ENCODE measurements at regions not wholly inside any gene's neighbourhood (a gene's known extent, or its start where the extent isn't known, plus 50 kb on each side); places are given as distances from the start of the nearest gene placed in this dataset.

GRCh38 chr7:41328131-41328530 lies 374.8 kb downstream of the INHBA start:
- TF ChIP-seq, protein P1, sequence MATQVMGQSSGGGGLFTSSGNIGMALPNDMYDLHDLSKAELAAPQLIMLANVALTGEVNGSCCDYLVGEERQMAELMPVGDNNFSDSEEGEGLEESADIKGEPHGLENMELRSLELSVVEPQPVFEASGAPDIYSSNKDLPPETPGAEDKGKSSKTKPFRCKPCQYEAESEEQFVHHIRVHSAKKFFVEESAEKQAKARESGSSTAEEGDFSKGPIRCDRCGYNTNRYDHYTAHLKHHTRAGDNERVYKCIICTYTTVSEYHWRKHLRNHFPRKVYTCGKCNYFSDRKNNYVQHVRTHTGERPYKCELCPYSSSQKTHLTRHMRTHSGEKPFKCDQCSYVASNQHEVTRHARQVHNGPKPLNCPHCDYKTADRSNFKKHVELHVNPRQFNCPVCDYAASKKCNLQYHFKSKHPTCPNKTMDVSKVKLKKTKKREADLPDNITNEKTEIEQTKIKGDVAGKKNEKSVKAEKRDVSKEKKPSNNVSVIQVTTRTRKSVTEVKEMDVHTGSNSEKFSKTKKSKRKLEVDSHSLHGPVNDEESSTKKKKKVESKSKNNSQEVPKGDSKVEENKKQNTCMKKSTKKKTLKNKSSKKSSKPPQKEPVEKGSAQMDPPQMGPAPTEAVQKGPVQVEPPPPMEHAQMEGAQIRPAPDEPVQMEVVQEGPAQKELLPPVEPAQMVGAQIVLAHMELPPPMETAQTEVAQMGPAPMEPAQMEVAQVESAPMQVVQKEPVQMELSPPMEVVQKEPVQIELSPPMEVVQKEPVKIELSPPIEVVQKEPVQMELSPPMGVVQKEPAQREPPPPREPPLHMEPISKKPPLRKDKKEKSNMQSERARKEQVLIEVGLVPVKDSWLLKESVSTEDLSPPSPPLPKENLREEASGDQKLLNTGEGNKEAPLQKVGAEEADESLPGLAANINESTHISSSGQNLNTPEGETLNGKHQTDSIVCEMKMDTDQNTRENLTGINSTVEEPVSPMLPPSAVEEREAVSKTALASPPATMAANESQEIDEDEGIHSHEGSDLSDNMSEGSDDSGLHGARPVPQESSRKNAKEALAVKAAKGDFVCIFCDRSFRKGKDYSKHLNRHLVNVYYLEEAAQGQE (IDR thresholded peaks at IDR 0.05; ENCODE audit: borderline replicate concordance), result no peak
- TF ChIP-seq SMC3 (conservative IDR thresholded peaks at IDR 0.05; ENCODE audit: poor library complexity) (no peak), CTCF (IDR thresholded peaks at IDR 0.05; ENCODE audit: poor library complexity, severe bottlenecking) (no peak), TAF1 (IDR thresholded peaks at IDR 0.05; ENCODE audit: low read depth) (no peak), RAD21 (conservative IDR thresholded peaks at IDR 0.05) (no peak), MXI1 (conservative IDR thresholded peaks at IDR 0.05; ENCODE audit: poor library complexity, severe bottlenecking) (no peak), POLR2AphosphoS5 (IDR thresholded peaks at IDR 0.05) (no peak), EZH2 (IDR thresholded peaks at IDR 0.05; ENCODE audit: borderline replicate concordance, insufficient read depth, low read length, poor library complexity, severe bottlenecking) (no peak), EP300 (conservative IDR thresholded peaks at IDR 0.05; ENCODE audit: poor library complexity, severe bottlenecking) (no peak)
- Histone ChIP-seq H3K9me2 (ENCODE audit: insufficient read depth, low read length) (no peaks in the 10 kb centered on the region), H3K4me3 (ENCODE audit: low read length) (no peak overlapping the region), H2AFZ (ENCODE audit: low read depth, low read length) (no peak overlapping the region), H3K9ac (ENCODE audit: low read length) (no peak overlapping the region), H3K36me3 (ENCODE audit: insufficient read depth, low read length) (no peaks in the 10 kb centered on the region), H3K79me2 (replicated peaks; ENCODE audit: insufficient read depth, low read length) (no peaks in the 10 kb centered on the region), H4K20me1 (ENCODE audit: insufficient read depth) (no peaks in the 10 kb centered on the region), H3K27ac (ENCODE audit: low read length) (no peak overlapping the region), H3K4me2 (ENCODE audit: low read length) (no peak overlapping the region), H3K27me3 (ENCODE audit: insufficient read depth, low read depth, low read length) (no peaks in the 10 kb centered on the region), H3K9me3 (ENCODE audit: low read length) (no peaks in the 10 kb centered on the region), H3F3A (ENCODE audit: insufficient read depth, low read length, poor library complexity, severe bottlenecking) (no peaks in the 10 kb centered on the region)

DNA sequence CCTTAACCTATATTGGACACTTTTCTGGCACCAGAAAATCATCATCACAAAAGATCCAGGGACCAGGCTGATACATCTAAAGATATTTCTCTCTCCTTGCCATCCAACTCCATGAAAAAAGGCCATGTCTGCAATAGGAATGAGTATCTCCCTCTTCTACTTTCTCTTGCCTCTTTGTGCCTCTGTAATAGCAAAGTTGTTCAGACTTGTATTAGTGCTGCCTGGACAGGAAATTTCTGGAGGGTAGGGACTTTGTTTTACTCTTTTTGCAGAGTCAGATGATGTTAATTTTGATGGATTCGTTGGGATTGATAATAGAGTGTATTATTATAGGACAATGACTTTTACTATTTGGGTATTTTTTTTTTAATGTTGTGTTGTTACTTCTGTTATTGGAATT lies 376.3 kb downstream of the INHBA start:
- no peak overlapping the region for H3K9ac ChIP-seq (ENCODE audit: low read length)
- no peaks in the 10 kb centered on the region for H3K79me2 ChIP-seq (replicated peaks; ENCODE audit: insufficient read depth, low read length)
- no peaks in the 10 kb centered on the region for H3K27me3 ChIP-seq (ENCODE audit: insufficient read depth, low read depth, low read length)
- TF ChIP-seq POLR2AphosphoS5 (IDR thresholded peaks at IDR 0.05) (no peak), MXI1 (conservative IDR thresholded peaks at IDR 0.05; ENCODE audit: poor library complexity, severe bottlenecking) (no peak), CTCF (IDR thresholded peaks at IDR 0.05; ENCODE audit: poor library complexity, severe bottlenecking) (no peak), EZH2 (IDR thresholded peaks at IDR 0.05; ENCODE audit: borderline replicate concordance, insufficient read depth, low read length, poor library complexity, severe bottlenecking) (no peak), RAD21 (conservative IDR thresholded peaks at IDR 0.05) (no peak), EP300 (conservative IDR thresholded peaks at IDR 0.05; ENCODE audit: poor library complexity, severe bottlenecking) (no peak), SMC3 (conservative IDR thresholded peaks at IDR 0.05; ENCODE audit: poor library complexity) (no peak), TAF1 (IDR thresholded peaks at IDR 0.05; ENCODE audit: low read depth) (no peak)
- TF ChIP-seq, protein P1 (IDR thresholded peaks at IDR 0.05; ENCODE audit: borderline replicate concordance), result no peak
- H3K9me3 ChIP-seq (ENCODE audit: low read length), result no peaks in the 10 kb centered on the region
- no peaks in the 10 kb centered on the region for H3K36me3 ChIP-seq (ENCODE audit: insufficient read depth, low read length)
- H3K4me3 ChIP-seq (ENCODE audit: low read length), result no peak overlapping the region
- H3F3A ChIP-seq (ENCODE audit: insufficient read depth, low read length, poor library complexity, severe bottlenecking), result no peaks in the 10 kb centered on the region
- H2AFZ ChIP-seq (ENCODE audit: low read depth, low read length), result no peak overlapping the region
- no peaks in the 10 kb centered on the region for H3K9me2 ChIP-seq (ENCODE audit: insufficient read depth, low read length)
- H4K20me1 ChIP-seq (ENCODE audit: insufficient read depth), result no peaks in the 10 kb centered on the region
- H3K27ac ChIP-seq (ENCODE audit: low read length), result no peak overlapping the region
- no peak overlapping the region for H3K4me2 ChIP-seq (ENCODE audit: low read length)

Data from neural cell (in vitro differentiated cells).